ENCODE measurements at regions not wholly inside any gene's neighbourhood (a gene's known extent, or its start where the extent isn't known, plus 50 kb on each side); places are given as distances from the start of the nearest gene placed in this dataset.

- H3K27ac ChIP-seq: no peak overlapping the region
- TF ChIP-seq CTCF (conservative IDR thresholded peaks at IDR 0.05): no peak
These were observed 90.7 kb downstream of the UNCX start for GRCh38 chr7:1323178-1324027.

- no peak overlapping the region for H3K27ac ChIP-seq
These were observed 91.6 kb downstream of the UNCX start for GRCh38 chr7:1324028-1324900.

GRCh38 chr7:1325246-1325645, 92.6 kb downstream of the UNCX start:
- no peak for TF ChIP-seq CTCF (conservative IDR thresholded peaks at IDR 0.05)
- H3K27ac ChIP-seq: no peak overlapping the region

More at GRCh38 chr7:1324028-1324900, 91.6 kb downstream of the UNCX start:
- TF ChIP-seq CTCF (conservative IDR thresholded peaks at IDR 0.05): no peak

GRCh38 chr7:1325646-1326510, 93.2 kb downstream of the UNCX start:
- no peak for TF ChIP-seq CTCF (conservative IDR thresholded peaks at IDR 0.05)
- H3K27ac ChIP-seq: no peak overlapping the region

- no peak for TF ChIP-seq CTCF (conservative IDR thresholded peaks at IDR 0.05)
- no peak overlapping the region for H3K27ac ChIP-seq
These were observed 93.8 kb downstream of the UNCX start for GRCh38 chr7:1326511-1326785.

- no peak for TF ChIP-seq CTCF (conservative IDR thresholded peaks at IDR 0.05)
- no peak overlapping the region for H3K27ac ChIP-seq
These were observed 96.6 kb downstream of the UNCX start for GRCh38 chr7:1329261-1329660.
